GM19240 (cell line): ENCODE measurements at regions not wholly inside any gene's neighbourhood (a gene's known extent, or its start where the extent isn't known, plus 50 kb on each side); places are given as distances from the start of the nearest gene placed in this dataset.
"Not testable (repeated sequence)": the region's sequence is repeated elsewhere in the genome, so short reads cannot be mapped to it uniquely, and the experiment has no call there.

Source experiments
- DNase-seq: peaks from one replicate; pipeline ENCODE4 v3.0.0; 2011; ENCODE audit warnings: low spot score; ENCODE audit not compliant: insufficient read length

DNA sequence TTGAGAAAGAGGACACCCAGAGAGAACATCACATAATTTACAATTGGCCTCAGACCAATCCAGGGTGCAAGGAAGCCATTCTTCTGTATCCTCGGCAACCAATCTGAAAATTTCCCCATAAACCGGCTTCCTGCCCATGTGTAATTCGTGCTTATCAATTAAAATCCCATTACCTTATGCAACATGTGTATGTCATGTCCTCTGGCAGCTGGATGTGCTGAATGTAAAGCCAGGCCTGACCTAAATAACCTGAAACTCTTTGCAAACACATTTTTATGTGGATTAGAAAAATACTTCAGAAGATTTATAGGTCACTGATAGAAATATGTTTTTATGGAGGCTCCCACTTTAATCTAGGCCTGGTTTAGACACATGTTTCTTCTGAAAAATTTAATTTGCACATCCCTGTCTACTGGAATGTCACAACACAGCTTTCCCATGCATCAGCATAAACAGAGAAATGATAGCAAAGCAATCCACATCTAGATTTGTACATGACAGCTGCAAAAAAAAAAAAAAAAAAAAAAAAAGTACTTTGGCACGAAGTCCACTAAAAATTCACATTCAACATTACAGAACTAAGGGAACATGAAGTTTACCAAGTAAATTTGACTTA is 69.4 kb upstream of the SAMSN1 start:
- no peak for DNase-seq

DNA sequence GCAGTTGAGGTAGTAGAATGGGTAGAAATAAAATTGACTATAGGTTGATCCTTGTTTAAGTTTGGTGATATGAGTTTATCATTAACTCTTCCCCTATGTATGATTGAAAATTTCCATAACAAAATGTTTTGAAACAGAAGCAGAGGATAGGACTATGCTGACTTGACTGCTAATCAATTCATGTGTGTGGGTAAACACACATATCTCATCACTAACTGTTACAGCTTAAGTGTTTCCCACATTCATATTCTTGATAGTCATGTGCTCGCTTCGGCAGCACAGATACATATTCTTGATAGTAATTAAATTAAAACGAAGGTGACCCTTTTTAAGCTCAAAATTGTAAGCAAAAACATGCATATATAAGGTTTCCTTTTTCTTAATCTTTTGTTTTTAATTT is 68.2 kb upstream of the SAMSN1 start:
- DNase-seq, result no peak

- no peak for DNase-seq
These were observed 67.5 kb upstream of the SAMSN1 start for GRCh38 chr21:14613486-14614224.

DNA sequence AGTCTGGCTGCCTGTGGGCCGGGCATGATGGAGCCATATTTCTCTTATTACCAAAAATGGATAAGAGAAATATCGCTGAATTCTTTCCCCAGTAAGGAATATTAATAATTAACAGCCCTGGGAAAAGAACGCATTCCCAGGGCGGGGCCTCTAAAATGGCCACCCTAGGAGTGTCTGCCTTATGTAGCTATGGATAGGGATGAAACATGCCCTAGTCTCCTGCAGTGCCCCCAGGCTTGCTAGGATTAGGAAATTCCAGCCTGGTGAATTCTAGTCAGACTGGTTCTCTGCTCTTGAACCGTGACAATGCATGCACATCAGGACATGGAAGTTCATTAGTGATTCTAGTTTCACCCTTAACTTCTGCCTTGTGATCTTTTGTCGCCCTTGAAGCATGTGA is 64.0 kb upstream of the SAMSN1 start:
- not testable (repeated sequence) for DNase-seq

- no peak for DNase-seq
These were observed 63.2 kb upstream of the SAMSN1 start for GRCh38 chr21:14609274-14609673.

- DNase-seq, result no peak
These were observed 61.1 kb upstream of the SAMSN1 start for GRCh38 chr21:14607262-14607661.

GRCh38 chr21:14603202-14603601 is 57.1 kb upstream of the SAMSN1 start:
- no peak for DNase-seq

DNA sequence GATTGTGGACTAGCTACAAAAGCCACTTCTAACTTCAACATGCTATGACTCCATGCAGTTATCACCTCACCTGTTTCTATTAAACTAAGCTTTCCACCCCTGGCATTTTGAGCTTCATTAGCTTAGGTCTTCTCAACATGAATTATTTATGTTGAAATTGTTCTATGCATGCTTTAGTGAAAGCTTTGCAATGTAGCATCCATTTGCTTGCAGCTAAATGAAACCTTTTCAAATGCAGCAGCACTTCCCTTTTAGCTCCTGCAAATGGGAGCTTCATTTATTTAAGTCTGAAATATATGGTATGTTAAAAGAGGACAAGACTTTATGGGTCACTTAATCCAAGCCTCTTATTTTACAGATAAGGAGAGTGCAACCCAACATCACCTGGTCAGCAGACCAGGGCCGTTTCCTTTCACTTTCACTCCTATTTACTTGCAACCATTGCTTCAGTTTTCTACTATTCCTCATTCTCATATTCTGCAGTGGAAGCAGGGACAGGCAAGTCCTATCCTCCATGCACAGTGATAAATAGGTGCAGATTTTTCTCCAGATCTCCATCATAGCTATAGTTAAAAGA is 56.4 kb upstream of the SAMSN1 start:
- no peak for DNase-seq

- DNase-seq, result no peak
These were observed 54.6 kb upstream of the SAMSN1 start for GRCh38 chr21:14600569-14601297.

- no peak for DNase-seq
These were observed 52.0 kb upstream of the SAMSN1 start for GRCh38 chr21:14598065-14598464.
